ENCODE measurements at regions not wholly inside any gene's neighbourhood (a gene's known extent, or its start where the extent isn't known, plus 50 kb on each side); places are given as distances from the start of the nearest gene placed in this dataset.

DNA sequence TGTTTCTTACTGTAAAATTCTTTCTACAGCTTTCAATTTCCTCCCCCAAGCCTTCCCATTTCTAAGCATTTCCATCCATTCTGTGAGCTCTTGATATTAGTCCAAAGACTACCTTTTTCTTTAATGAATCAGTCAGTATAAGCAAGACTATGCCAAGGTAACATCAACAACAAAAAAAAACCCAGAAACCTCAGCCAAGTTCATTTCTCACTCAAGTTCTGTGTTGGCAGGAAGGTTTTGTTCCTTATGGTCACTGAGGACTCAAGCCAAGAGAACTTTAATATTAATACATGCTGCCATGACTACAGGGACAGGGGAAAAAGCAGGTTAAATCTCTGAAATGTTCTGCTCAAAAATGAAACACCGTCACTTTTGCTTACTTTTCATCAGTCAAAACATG lies 621.2 kb upstream of the NRP1 start:
- ChIA-PET POLR2A (no interaction called here), CTCF (no interaction called here)
- intact Hi-C loops (cut with micrococcal nuclease): no loop called here
- DNase-seq (no peak), ATAC-seq (no peak)
- Histone ChIP-seq H3K4me3 (ENCODE audit: low read length) (no peak overlapping the region), H3K9me3 (ENCODE audit: control insufficient read depth in 2 of 3, low read length in 3 of 3) (no peaks in the 10 kb centered on the region), H3K4me1 (ENCODE audit: control insufficient read depth in 2 of 2, insufficient read depth in 2 of 2, low read length in 2 of 2) (no peaks in the 10 kb centered on the region), H3K27ac (ENCODE audit: low read depth, low read length) (no peak overlapping the region), H3K27me3 (ENCODE audit: control insufficient read depth in 2 of 2, insufficient read depth in 2 of 2, low read length in 2 of 2) (no peaks in the 10 kb centered on the region), H3K36me3 (ENCODE audit: control insufficient read depth in 2 of 3, insufficient read depth in 3 of 3, low read length in 3 of 3) (no peaks in the 10 kb centered on the region)
- Mint-ChIP-seq H3K4me3 (no peak overlapping the region), H3K9me3 (peaks cover 0 to 17% (median 0%) of the 10 kb centered on the region in 11 donors), H3K27ac (no peak overlapping the region), H3K4me1 (no peaks in the 10 kb centered on the region), H3K27me3 (peaks cover 0 to 10% (median 4%) of the 10 kb centered on the region in 5 donors), H3K36me3 (no peaks in the 10 kb centered on the region)

DNA sequence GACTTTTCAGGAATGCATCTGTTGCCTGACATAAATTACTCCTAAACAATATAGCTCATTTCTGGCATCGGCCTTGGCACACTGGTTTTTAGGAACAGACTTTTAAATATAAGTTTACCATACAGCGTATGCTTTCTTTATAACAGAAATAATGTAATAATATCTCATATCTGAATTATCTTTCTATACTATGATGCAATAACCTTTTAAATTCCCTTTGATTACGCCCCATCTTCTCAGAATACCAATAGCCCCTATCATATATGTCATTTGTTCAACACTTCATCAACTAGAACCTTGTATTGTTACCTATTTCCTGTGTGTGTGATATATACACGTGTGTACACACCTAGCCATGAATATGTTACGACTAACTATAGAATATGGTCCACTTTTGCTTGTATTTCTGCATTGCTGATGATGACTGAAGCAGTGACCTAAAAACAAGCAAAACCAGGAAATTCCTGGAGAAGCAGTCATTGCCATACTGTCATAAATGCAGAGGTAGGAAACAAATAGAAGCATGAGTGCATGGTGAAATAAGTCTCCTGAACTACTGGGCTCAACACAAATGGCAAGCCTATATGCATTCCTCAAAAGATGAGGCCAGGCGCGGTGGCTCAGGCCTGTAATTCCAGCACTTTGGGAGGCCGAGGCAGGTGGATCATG lies 618.4 kb upstream of the NRP1 start:
- Mint-ChIP-seq H3K36me3 (no peaks in the 10 kb centered on the region), H3K9me3 (peaks cover 0 to 17% (median 0%) of the 10 kb centered on the region in 11 donors), H3K4me1 (no peaks in the 10 kb centered on the region), H3K27ac (no peak overlapping the region), H3K4me3 (no peak overlapping the region), H3K27me3 (peaks cover 0 to 4% (median 0%) of the 10 kb centered on the region in 5 donors)
- DNase-seq: no peak
- no peaks in the 10 kb centered on the region for H3K36me3 ChIP-seq (ENCODE audit: control insufficient read depth in 2 of 3, insufficient read depth in 3 of 3, low read length in 3 of 3)
- ChIA-PET CTCF (interaction anchor here (0.7 kb wide), 1 partner anchor 197 kb away, joined by 4 read pairs; no protein-coding TSS in a partner anchor), POLR2A (no interaction called here)
- no peaks in the 10 kb centered on the region for H3K4me1 ChIP-seq (ENCODE audit: control insufficient read depth in 2 of 2, insufficient read depth in 2 of 2, low read length in 2 of 2)
- no peaks in the 10 kb centered on the region for H3K9me3 ChIP-seq (ENCODE audit: control insufficient read depth in 2 of 3, low read length in 3 of 3)
- H3K4me3 ChIP-seq (ENCODE audit: low read length): no peak overlapping the region
- intact Hi-C loops (cut with micrococcal nuclease): no loop called here
- no peaks in the 10 kb centered on the region for H3K27me3 ChIP-seq (ENCODE audit: control insufficient read depth in 2 of 2, insufficient read depth in 2 of 2, low read length in 2 of 2)
- H3K27ac ChIP-seq (ENCODE audit: low read depth, low read length): no peak overlapping the region
- no peak for ATAC-seq

GRCh38 chr10:33950206-33950605 lies 615.7 kb upstream of the NRP1 start:
- Histone ChIP-seq H3K4me1 (ENCODE audit: control insufficient read depth in 2 of 2, insufficient read depth in 2 of 2, low read length in 2 of 2) (no peaks in the 10 kb centered on the region), H3K27me3 (ENCODE audit: control insufficient read depth in 2 of 2, insufficient read depth in 2 of 2, low read length in 2 of 2) (no peaks in the 10 kb centered on the region), H3K4me3 (ENCODE audit: low read length) (no peak overlapping the region), H3K36me3 (ENCODE audit: control insufficient read depth in 2 of 3, insufficient read depth in 3 of 3, low read length in 3 of 3) (no peaks in the 10 kb centered on the region), H3K27ac (ENCODE audit: low read depth, low read length) (no peak overlapping the region), H3K9me3 (ENCODE audit: control insufficient read depth in 2 of 3, low read length in 3 of 3) (no peaks in the 10 kb centered on the region)
- Mint-ChIP-seq H3K4me3 (no peak overlapping the region), H3K9me3 (peaks cover 0 to 11% (median 0%) of the 10 kb centered on the region in 11 donors), H3K36me3 (no peaks in the 10 kb centered on the region), H3K4me1 (no peaks in the 10 kb centered on the region), H3K27me3 (peaks cover 0 to 4% (median 0%) of the 10 kb centered on the region in 5 donors), H3K27ac (no peak overlapping the region)
- CTCF ChIA-PET: no interaction called here
- ATAC-seq (no peak), DNase-seq (no peak)
- intact Hi-C loops (cut with micrococcal nuclease): no loop called here
- POLR2A ChIA-PET: no interaction called here

- H3K27ac Mint-ChIP-seq: no peak overlapping the region
- intact Hi-C loops (cut with micrococcal nuclease): no loop called here
- H3K9me3 ChIP-seq (ENCODE audit: control insufficient read depth in 2 of 3, low read length in 3 of 3): no peaks in the 10 kb centered on the region
Measured at GRCh38 chr10:33947544-33947943, 613.1 kb upstream of the NRP1 start.

GRCh38 chr10:33945051-33945450 lies 610.6 kb upstream of the NRP1 start:
- Histone ChIP-seq H3K4me1 (ENCODE audit: control insufficient read depth in 2 of 2, insufficient read depth in 2 of 2, low read length in 2 of 2) (no peaks in the 10 kb centered on the region), H3K36me3 (ENCODE audit: control insufficient read depth in 2 of 3, insufficient read depth in 3 of 3, low read length in 3 of 3) (no peaks in the 10 kb centered on the region), H3K27me3 (ENCODE audit: control insufficient read depth in 2 of 2, insufficient read depth in 2 of 2, low read length in 2 of 2) (no peaks in the 10 kb centered on the region), H3K4me3 (ENCODE audit: low read length) (no peak overlapping the region), H3K27ac (ENCODE audit: low read depth, low read length) (no peak overlapping the region), H3K9me3 (ENCODE audit: control insufficient read depth in 2 of 3, low read length in 3 of 3) (no peaks in the 10 kb centered on the region)
- intact Hi-C loops (cut with micrococcal nuclease): no loop called here
- Mint-ChIP-seq H3K4me1 (no peaks in the 10 kb centered on the region), H3K27ac (no peak overlapping the region), H3K9me3 (peaks cover 0 to 2% (median 0%) of the 10 kb centered on the region in 11 donors), H3K4me3 (no peak overlapping the region), H3K36me3 (no peaks in the 10 kb centered on the region), H3K27me3 (peaks cover 0 to 9% (median 0%) of the 10 kb centered on the region in 5 donors)
- no peak for DNase-seq
- CTCF ChIA-PET: no interaction called here
- POLR2A ChIA-PET: no interaction called here
- no peak for ATAC-seq

More at GRCh38 chr10:33947544-33947943, 613.1 kb upstream of the NRP1 start:
- peaks cover 0 to 11% (median 0%) of the 10 kb centered on the region in 11 donors for H3K9me3 Mint-ChIP-seq
- H3K36me3 Mint-ChIP-seq: no peaks in the 10 kb centered on the region
- POLR2A ChIA-PET: no interaction called here
- ATAC-seq (no peak), DNase-seq (no peak)
- H3K27me3 Mint-ChIP-seq: peaks cover 0 to 7% (median 0%) of the 10 kb centered on the region in 5 donors
- H3K4me1 ChIP-seq (ENCODE audit: control insufficient read depth in 2 of 2, insufficient read depth in 2 of 2, low read length in 2 of 2): no peaks in the 10 kb centered on the region
- no peak overlapping the region for H3K27ac ChIP-seq (ENCODE audit: low read depth, low read length)
- no peaks in the 10 kb centered on the region for H3K4me1 Mint-ChIP-seq
- CTCF ChIA-PET: no interaction called here
- H3K4me3 ChIP-seq (ENCODE audit: low read length): no peak overlapping the region
- H3K36me3 ChIP-seq (ENCODE audit: control insufficient read depth in 2 of 3, insufficient read depth in 3 of 3, low read length in 3 of 3): no peaks in the 10 kb centered on the region
- H3K4me3 Mint-ChIP-seq: no peak overlapping the region
- no peaks in the 10 kb centered on the region for H3K27me3 ChIP-seq (ENCODE audit: control insufficient read depth in 2 of 2, insufficient read depth in 2 of 2, low read length in 2 of 2)

DNA sequence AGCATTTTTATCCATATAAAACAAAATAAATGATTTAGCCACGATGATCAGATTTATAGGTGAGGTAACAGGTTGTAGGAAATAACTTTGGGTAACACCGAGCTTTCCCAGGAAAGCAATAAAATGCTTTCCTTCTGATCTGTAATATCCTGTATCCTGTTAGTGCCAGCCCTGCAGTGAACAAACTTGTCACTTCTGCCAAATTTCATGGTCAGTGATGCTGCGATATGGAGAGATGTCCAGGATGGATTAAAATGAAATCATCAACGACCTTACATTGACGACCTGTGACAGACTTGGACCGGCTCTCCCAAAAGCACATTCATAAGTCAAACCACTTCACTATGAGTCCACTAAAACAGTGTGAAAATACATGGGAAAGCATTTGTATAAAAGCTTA lies 608.0 kb upstream of the NRP1 start:
- Histone ChIP-seq H3K4me1 (ENCODE audit: control insufficient read depth in 2 of 2, insufficient read depth in 2 of 2, low read length in 2 of 2) (no peaks in the 10 kb centered on the region), H3K27me3 (ENCODE audit: control insufficient read depth in 2 of 2, insufficient read depth in 2 of 2, low read length in 2 of 2) (no peaks in the 10 kb centered on the region), H3K4me3 (ENCODE audit: low read length) (no peak overlapping the region), H3K36me3 (ENCODE audit: control insufficient read depth in 2 of 3, insufficient read depth in 3 of 3, low read length in 3 of 3) (no peaks in the 10 kb centered on the region), H3K9me3 (ENCODE audit: control insufficient read depth in 2 of 3, low read length in 3 of 3) (no peaks in the 10 kb centered on the region), H3K27ac (ENCODE audit: low read depth, low read length) (no peak overlapping the region)
- peaks cover 0 to 2% (median 0%) of the 10 kb centered on the region in 11 donors for H3K9me3 Mint-ChIP-seq
- H3K27me3 Mint-ChIP-seq: peaks cover 0 to 10% (median 0%) of the 10 kb centered on the region in 5 donors
- CTCF ChIA-PET: no interaction called here
- H3K36me3 Mint-ChIP-seq: no peaks in the 10 kb centered on the region
- no peak for DNase-seq
- no peak overlapping the region for H3K27ac Mint-ChIP-seq
- ATAC-seq: no peak
- H3K4me3 Mint-ChIP-seq: no peak overlapping the region
- POLR2A ChIA-PET: no interaction called here
- intact Hi-C loops (cut with micrococcal nuclease): no loop called here
- no peaks in the 10 kb centered on the region for H3K4me1 Mint-ChIP-seq

DNA sequence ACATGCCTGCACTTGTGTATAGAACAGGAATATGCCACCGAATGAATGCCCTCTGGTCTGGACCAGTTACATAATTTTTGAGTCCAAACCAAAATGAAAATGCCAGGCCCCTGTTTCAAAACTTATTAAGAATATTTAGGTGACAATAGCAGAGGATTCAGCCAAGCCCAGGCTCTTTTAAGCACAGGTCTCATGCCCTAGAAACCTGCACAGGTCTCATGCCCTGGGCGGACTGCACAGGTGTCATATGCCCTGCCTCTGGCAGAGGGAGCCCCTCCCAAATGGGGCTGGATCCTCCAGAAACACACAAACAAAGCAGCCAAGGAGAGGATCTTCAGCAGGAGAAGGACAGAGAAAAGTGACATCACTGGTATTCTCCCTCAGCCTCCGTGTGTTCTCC lies 605.4 kb upstream of the NRP1 start:
- Histone ChIP-seq H3K4me3 (ENCODE audit: low read length) (no peak overlapping the region), H3K4me1 (ENCODE audit: control insufficient read depth in 2 of 2, insufficient read depth in 2 of 2, low read length in 2 of 2) (no peaks in the 10 kb centered on the region), H3K36me3 (ENCODE audit: control insufficient read depth in 2 of 3, insufficient read depth in 3 of 3, low read length in 3 of 3) (no peaks in the 10 kb centered on the region), H3K27me3 (ENCODE audit: control insufficient read depth in 2 of 2, insufficient read depth in 2 of 2, low read length in 2 of 2) (no peaks in the 10 kb centered on the region), H3K9me3 (ENCODE audit: control insufficient read depth in 2 of 3, low read length in 3 of 3) (no peaks in the 10 kb centered on the region), H3K27ac (ENCODE audit: low read depth, low read length) (no peak overlapping the region)
- Mint-ChIP-seq H3K4me3 (no peak overlapping the region), H3K27me3 (peaks cover 0 to 9% (median 0%) of the 10 kb centered on the region in 5 donors), H3K9me3 (peaks cover 0 to 1% (median 0%) of the 10 kb centered on the region in 11 donors), H3K27ac (no peak overlapping the region), H3K36me3 (no peaks in the 10 kb centered on the region), H3K4me1 (no peaks in the 10 kb centered on the region)
- CTCF ChIA-PET: no interaction called here
- no peak for ATAC-seq
- POLR2A ChIA-PET: no interaction called here
- no peak for DNase-seq
- intact Hi-C loops (cut with micrococcal nuclease): no loop called here

Data from naive thymus-derived CD4-positive, alpha-beta T cell (primary cell).